SK-N-SH (cell line): ENCODE measurements at regions not wholly inside any gene's neighbourhood (a gene's known extent, or its start where the extent isn't known, plus 50 kb on each side); places are given as distances from the start of the nearest gene placed in this dataset.

Source experiments
- CTCF ChIA-PET: fragments of 300-600, 350-600 bp; formaldehyde crosslinking; extraction: SDS; loops from one replicate; lab custom pipeline; 2021; lab: Yijun Ruan, JAX
- POLR2A ChIA-PET: fragments of 350-600 bp; sonication (Branson Sonifier 250); formaldehyde crosslinking; extraction: SDS; loops from one replicate; lab custom pipeline; 2020; ENCODE audit warnings: antibody characterized with exemption, inconsistent platforms; lab: Yijun Ruan, JAX
- DNase-seq: peaks from one replicate; pipeline ENCODE4 v3.0.0; 2012
- H2AFZ ChIP-seq: fragments of 200-600 bp; sonication (generic); 2 replicates; pipeline ENCODE4 v1.8.1; 2016; ENCODE audit warnings: antibody characterized with exemption, mild to moderate bottlenecking, low read depth
- H3F3A ChIP-seq: fragments of 200-600 bp; sonication (generic); replicated peaks from 2 replicates; pipeline ENCODE3; 2016; ENCODE audit warnings: antibody characterized with exemption, mild to moderate bottlenecking; ENCODE audit not compliant: insufficient read depth
- H3K27ac ChIP-seq, 2 experiments: fragments of 200-500 bp in 1 of 2; fragments of 200-600 bp in 1 of 2; sonication (Bioruptor generic) in 1 of 2; sonication (generic), shearing (Covaris generic) in 1 of 2; 2 replicates each; pipeline versions ENCODE4 v1.5.1 to v1.6.1; 2014 to 2016; ENCODE audit warnings: low read depth in 2 of 2, inconsistent platforms in 1 of 2, low read length in 1 of 2, mild to moderate bottlenecking in 1 of 2, mixed read lengths in 1 of 2
- H3K27me3 ChIP-seq: fragments of 200-600 bp; sonication (generic), shearing (Covaris generic); 2 replicates; pipeline ENCODE4 v1.6.1; 2016; ENCODE audit warnings: mixed run types; ENCODE audit not compliant: insufficient read depth
- H3K36me3 ChIP-seq, 2 experiments: fragments of 200-500 bp in 1 of 2; fragments of 200-600 bp in 1 of 2; sonication (Bioruptor generic) in 1 of 2; sonication (generic) in 1 of 2; replicated peaks in 1 of 2; 2 replicates each; pipeline versions ENCODE3 to v1.5.1; 2014 to 2016; ENCODE audit warnings: low read length in 1 of 2, mild to moderate bottlenecking in 1 of 2; ENCODE audit not compliant: insufficient read depth in 2 of 2, control insufficient read depth in 1 of 2
- H3K4me1 ChIP-seq, 2 experiments: fragments of 200-500 bp in 1 of 2; fragments of 200-600 bp in 1 of 2; sonication (Bioruptor generic) in 1 of 2; sonication (generic), shearing (Covaris generic) in 1 of 2; 2 replicates each; pipeline versions ENCODE4 v1.5.1 to v1.6.1; 2014 to 2016; ENCODE audit warnings: low read depth in 1 of 2, low read length in 1 of 2, mixed run types in 1 of 2; ENCODE audit not compliant: insufficient read depth in 2 of 2, control insufficient read depth in 1 of 2
- H3K4me2 ChIP-seq: fragments of 200-600 bp; sonication (generic), shearing (Covaris generic); 2 replicates; pipeline ENCODE4 v1.6.1; 2017; ENCODE audit warnings: mixed run types
- H3K4me3 ChIP-seq, 2 experiments: fragments of 200-500 bp in 1 of 2; fragments of 200-600 bp in 1 of 2; sonication (Bioruptor generic) in 1 of 2; sonication (generic), shearing (Covaris generic) in 1 of 2; 2 replicates each; pipeline versions ENCODE4 v1.5.1 to v1.8.1; 2014 to 2016; ENCODE audit warnings: low read depth in 2 of 2, inconsistent platforms in 1 of 2, low read length in 1 of 2, mild to moderate bottlenecking in 1 of 2, mixed read lengths in 1 of 2, moderate library complexity in 1 of 2
- H3K79me2 ChIP-seq: fragments of 200-600 bp; sonication (generic); 2 replicates; pipeline ENCODE4 v1.8.1; 2017; ENCODE audit warnings: mild to moderate bottlenecking; ENCODE audit not compliant: insufficient read depth
- H3K9ac ChIP-seq: fragments of 200-600 bp; sonication (generic); 2 replicates; pipeline ENCODE4 v1.6.1; 2017; ENCODE audit warnings: mixed run types
- H3K9me2 ChIP-seq: fragments of 200-600 bp; sonication (generic); 2 replicates; pipeline ENCODE4 v1.6.1; 2017; ENCODE audit warnings: mixed run types
- H3K9me3 ChIP-seq: fragments of 200-600 bp; sonication (generic); 2 replicates; pipeline ENCODE4 v1.6.1; 2017; ENCODE audit warnings: mixed run types, mild to moderate bottlenecking, moderate library complexity
- H4K20me1 ChIP-seq: fragments of 200-600 bp; sonication (generic); 2 replicates; pipeline ENCODE4 v1.6.1; 2017; ENCODE audit warnings: mild to moderate bottlenecking, mixed run types; ENCODE audit not compliant: insufficient read depth
- EP300 ChIP-seq, 2 experiments: IDR thresholded peaks; 2 replicates each; pipeline versions ENCODE4 v1.4.0 to v1.6.1; 2012; ENCODE audit warnings: borderline replicate concordance in 1 of 2, low read depth in 1 of 2, low read length in 1 of 2
- FOXM1 ChIP-seq: IDR thresholded peaks from 2 replicates; pipeline ENCODE4 v1.4.0; 2012; ENCODE audit warnings: low read depth, mild to moderate bottlenecking
- GATA2 ChIP-seq: sonication (generic); formaldehyde crosslinking; IDR thresholded peaks from 2 replicates; pipeline ENCODE4 v1.5.0; 2020; ENCODE audit warnings: mild to moderate bottlenecking, missing genetic modification reagents
- IRF3 ChIP-seq: fragments of 150-350 bp; IDR thresholded peaks from 2 replicates; pipeline ENCODE4 v1.6.1; 2016; ENCODE audit warnings: mild to moderate bottlenecking, low read depth, low read length
- MAX ChIP-seq: IDR thresholded peaks from 2 replicates; pipeline ENCODE4 v1.4.0; 2012; ENCODE audit warnings: low read depth
- MXI1 ChIP-seq: IDR thresholded peaks from 2 replicates; pipeline ENCODE4 v1.6.1; 2012; ENCODE audit warnings: mild to moderate bottlenecking, low read depth, low read length, improper control_type of control experiment
- POLR2AphosphoS5 ChIP-seq: IDR thresholded peaks from 2 replicates; pipeline ENCODE4 v1.6.1; 2012; ENCODE audit warnings: low read depth, low read length
- RAD21 ChIP-seq: IDR thresholded peaks from 2 replicates; pipeline ENCODE4 v1.6.1; 2012; ENCODE audit warnings: mild to moderate bottlenecking, low read length
- RCOR1 ChIP-seq: fragments of 150-350 bp; IDR thresholded peaks from 2 replicates; pipeline ENCODE4 v1.6.1; 2017; ENCODE audit warnings: antibody characterized with exemption, low read length
- RFX5 ChIP-seq: IDR thresholded peaks from 2 replicates; pipeline ENCODE4 v1.6.1; 2012; ENCODE audit warnings: mild to moderate bottlenecking, improper control_type of control experiment, low read length
- RXRA ChIP-seq: IDR thresholded peaks from 2 replicates; pipeline ENCODE4 v1.4.0; 2012; ENCODE audit warnings: low read depth, mild to moderate bottlenecking, borderline replicate concordance
- TEAD4 ChIP-seq: IDR thresholded peaks from 2 replicates; pipeline ENCODE4 v1.4.0; 2012; ENCODE audit warnings: mild to moderate bottlenecking, borderline replicate concordance; ENCODE audit not compliant: insufficient read depth
- USF2 ChIP-seq: fragments of 150-350 bp; IDR thresholded peaks from 2 replicates; pipeline ENCODE4 v1.6.1; 2017; ENCODE audit warnings: antibody characterized with exemption, low read length, low read depth, borderline replicate concordance
- WGBS: methylation state at CpG from one replicate; pipeline ENCODE4 v1.1.6; 2017; ENCODE audit warnings: low lambda C conversion rate; 5-methylcytosine and 5-hydroxymethylcytosine counted together

- Histone ChIP-seq H3K27ac (peak overlapping the region in 1 of 2 experiments; percentile 91; a peak in 2 of 4 replicates), H3K9me2 (no peaks in the 10 kb centered on the region), H3K79me2 (no peaks in the 10 kb centered on the region), H3K9me3 (no peaks in the 10 kb centered on the region), H3K36me3 (no peaks in the 10 kb centered on the region), H3K4me2 (no peak overlapping the region), H2AFZ (no peak overlapping the region), H3K27me3 (no peaks in the 10 kb centered on the region), H4K20me1 (no peaks in the 10 kb centered on the region), H3K9ac (no peak overlapping the region), H3K4me1 (peaks cover 0 to 9% of the 10 kb centered on the region in 2 experiments; a peak in 2 of 4 replicates), H3K4me3 (no peak overlapping the region), H3F3A (no peaks in the 10 kb centered on the region)
- ChIA-PET POLR2A (no interaction called here), CTCF (no interaction called here)
- peak; percentile 64 for DNase-seq
- TF ChIP-seq MXI1 (peak; percentile 55; the same call in 1 of the 2 replicates), IRF3 (no peak), GATA2 (CRISPR knock-in tag) (peak; percentile 40), EP300 (IDR thresholded peaks at IDR 0.05; ENCODE audit: borderline replicate concordance in 1 of 2, low read depth in 1 of 2, low read length in 1 of 2) (peak in 1 of 2 experiments; percentile 84; a peak in 2 of 4 replicates), USF2 (no peak), RCOR1 (peak; percentile 76), RAD21 (peak; percentile 18; the same call in 1 of the 2 replicates)
- 48% methylated on average over 2 of the region's 2 CpGs for WGBS
Measured at GRCh38 chr4:147129687-147130086, 184.0 kb upstream of the TTC29 start.

- DNase-seq = no peak
- no peaks in the 10 kb centered on the region for H3K79me2 ChIP-seq
- CTCF ChIA-PET = no interaction called here
- no peak overlapping the region for H3K4me2 ChIP-seq
- no peaks in the 10 kb centered on the region for H3K36me3 ChIP-seq
- TF ChIP-seq FOXM1 = no peak
- no peak for TF ChIP-seq RFX5
- TF ChIP-seq MAX = no peak
- TF ChIP-seq TEAD4 = no peak
- no peak for TF ChIP-seq RXRA
- no peak for TF ChIP-seq POLR2AphosphoS5
- no peaks in the 10 kb centered on the region for H3K27me3 ChIP-seq
- WGBS = 34% methylated on average over 4 of the region's 4 CpGs
- no peak overlapping the region for H3K27ac ChIP-seq
- H2AFZ ChIP-seq = no peak overlapping the region
- no peaks in the 10 kb centered on the region for H3K9me2 ChIP-seq
- H4K20me1 ChIP-seq = no peaks in the 10 kb centered on the region
- H3K9me3 ChIP-seq = no peaks in the 10 kb centered on the region
- H3K4me1 ChIP-seq = peaks cover 0 to 9% of the 10 kb centered on the region in 2 experiments; a peak in 2 of 4 replicates
- no peaks in the 10 kb centered on the region for H3F3A ChIP-seq
- POLR2A ChIA-PET = no interaction called here
- no peak overlapping the region for H3K4me3 ChIP-seq
- no peak overlapping the region for H3K9ac ChIP-seq
Measured at GRCh38 chr4:147134536-147135210, 189.0 kb upstream of the TTC29 start.
